B cell (primary cell): ENCODE measurements at regions not wholly inside any gene's neighbourhood (a gene's known extent, or its start where the extent isn't known, plus 50 kb on each side); places are given as distances from the start of the nearest gene placed in this dataset.

Experiments used
- CTCF ChIP-seq: fragments of 200-600 bp; IDR thresholded peaks from one replicate; pipeline ENCODE4 v1.8.0; 2022; ENCODE audit warnings: antibody characterized with exemption, mild to moderate bottlenecking
- EZH2 ChIP-seq: IDR thresholded peaks from 2 replicates; pipeline ENCODE4 v1.6.1; 2012; ENCODE audit warnings: borderline replicate concordance, low read depth, mild to moderate bottlenecking, moderate library complexity, low read length; ENCODE audit not compliant: insufficient read depth, poor library complexity, severe bottlenecking

- TF ChIP-seq EZH2 (no peak), CTCF (no peak)
Measured at GRCh38 chr9:28600226-28600625, 1026.9 kb upstream of the C9orf72 start.
